NCI-H526 (cell line): ENCODE measurements at regions not wholly inside any gene's neighbourhood (a gene's known extent, or its start where the extent isn't known, plus 50 kb on each side); places are given as distances from the start of the nearest gene placed in this dataset.
"Not testable (repeated sequence)": the region's sequence is repeated elsewhere in the genome, so short reads cannot be mapped to it uniquely, and the experiment has no call there.

Source experiments
- DNase-seq, 2 experiments: peaks; one replicate each; lab custom pipeline; 2025; lab: John Stamatoyannopoulos, UW

GRCh38 chr2:20130821-20131645 lies 79.6 kb upstream of the LAPTM4A start:
- DNase-seq: no peak

- no peak for DNase-seq
Observed at GRCh38 chr2:20130160-20130560, 78.7 kb upstream of the LAPTM4A start.

GRCh38 chr2:20129331-20130159 lies 78.1 kb upstream of the LAPTM4A start:
- no peak for DNase-seq

GRCh38 chr2:20128506-20129330 lies 77.3 kb upstream of the LAPTM4A start:
- no peak for DNase-seq

GRCh38 chr2:20126469-20126868 lies 75.0 kb upstream of the LAPTM4A start:
- no peak for DNase-seq

- DNase-seq: no peak
Observed at GRCh38 chr2:20126040-20126439, 74.6 kb upstream of the LAPTM4A start.

GRCh38 chr2:20125616-20126015 lies 74.2 kb upstream of the LAPTM4A start:
- DNase-seq: no peak

GRCh38 chr2:20125164-20125563 lies 73.7 kb upstream of the LAPTM4A start:
- DNase-seq: no peak

GRCh38 chr2:20123871-20124594 lies 72.6 kb upstream of the LAPTM4A start:
- no peak for DNase-seq

GRCh38 chr2:20122864-20123263 lies 71.4 kb upstream of the LAPTM4A start:
- no peak for DNase-seq

GRCh38 chr2:20120569-20121416 lies 69.4 kb upstream of the LAPTM4A start:
- DNase-seq: no peak

GRCh38 chr2:20118051-20118450 lies 66.6 kb upstream of the LAPTM4A start:
- no peak for DNase-seq

GRCh38 chr2:20115902-20116301 lies 64.5 kb upstream of the LAPTM4A start:
- DNase-seq: no peak

GRCh38 chr2:20115374-20115773 lies 63.9 kb upstream of the LAPTM4A start:
- DNase-seq: no peak

GRCh38 chr2:20113986-20114938 lies 62.8 kb upstream of the LAPTM4A start:
- no peak for DNase-seq

- DNase-seq: no peak
Observed at GRCh38 chr2:20113004-20113796, 61.8 kb upstream of the LAPTM4A start.

- not testable (repeated sequence) for DNase-seq
Observed at GRCh38 chr2:20112361-20112760, 60.9 kb upstream of the LAPTM4A start.

GRCh38 chr2:20111311-20112131 lies 60.1 kb upstream of the LAPTM4A start:
- no peak for DNase-seq
